Stomach (tissue), 8 donors: ENCODE measurements at regions not wholly inside any gene's neighbourhood (a gene's known extent, or its start where the extent isn't known, plus 50 kb on each side); places are given as distances from the start of the nearest gene placed in this dataset.

ENCODE experiments used
- DNase-seq, 2 donors: peaks; one replicate each; pipeline versions ENCODE4 v3.0.0 to v3.0.0-alpha.2; 2013 to 2019
- H3K27ac ChIP-seq, 5 donors: fragments of 200-600 bp in 4 of 5; sonication (generic) in 4 of 5; one replicate each; pipeline ENCODE4 v1.5.1; 2013 to 2019; ENCODE audit warnings: mild to moderate bottlenecking in 1 of 5, moderate library complexity in 1 of 5
- H3K27me3 ChIP-seq, 3 donors: fragments of 200-600 bp; sonication (generic); one replicate each; pipeline ENCODE4 v1.5.1; 2017 to 2019; ENCODE audit warnings: mixed run types in 1 of 3
- H3K36me3 ChIP-seq, 4 donors: fragments of 200-600 bp; sonication (generic); 1 replicate in 3 of 4; 2 replicates in 1 of 4; pipeline ENCODE4 v1.5.1; 2016 to 2019
- H3K4me1 ChIP-seq, 4 donors: fragments of 200-600 bp; sonication (generic); one replicate each; pipeline ENCODE4 v1.5.1; 2016 to 2019
- H3K4me3 ChIP-seq, 4 donors: fragments of 200-600 bp; sonication (generic) in 3 of 4; one replicate each; pipeline ENCODE4 v1.5.1; 2016 to 2019; ENCODE audit warnings: mild to moderate bottlenecking in 1 of 4
- H3K9me3 ChIP-seq, 4 donors: fragments of 200-600 bp; sonication (generic); one replicate each; pipeline ENCODE4 v1.5.1; 2016 to 2019
- EP300 ChIP-seq: sonication (generic); formaldehyde crosslinking; IDR thresholded peaks from one replicate; pipeline ENCODE4 v1.6.1; 2017; ENCODE audit warnings: antibody characterized with exemption
- POLR2A ChIP-seq, 4 donors: fragments of 450-650 bp; IDR thresholded peaks; one replicate each; pipeline ENCODE4 v1.6.1; 2016; ENCODE audit warnings: antibody characterized with exemption in 4 of 4, control low read depth in 2 of 4, mild to moderate bottlenecking in 1 of 4, moderate library complexity in 1 of 4
- POLR2AphosphoS5 ChIP-seq, 3 donors: sonication (generic); formaldehyde crosslinking; IDR thresholded peaks; one replicate each; pipeline ENCODE4 v1.6.1; 2016; ENCODE audit warnings: antibody characterized with exemption in 3 of 3
- WGBS, 5 donors: extraction: QIAGEN DNeasy Blood & Tissue Kit in 3 of 5; methylation state at CpG; one replicate each; pipeline versions ENCODE4 v1.1.5 to v1.1.7; 2013 to 2018; 5-methylcytosine and 5-hydroxymethylcytosine counted together
- intact Hi-C: fragments of 100-400 bp; cut with DNase I; formaldehyde crosslinking; loops from one replicate; pipeline ENCODE4 v1.15.1; 2023; ENCODE audit warnings: low total_unique reads
- TF ChIP-seq, protein P1 (sequence below), 7 experiments: fragments of 450-650 bp in 4 of 7; fragments of 200-600 bp in 3 of 7; sonication (generic) in 3 of 7; IDR thresholded peaks; one replicate each; pipeline ENCODE4 v1.5.1; 2016 to 2019; ENCODE audit warnings: antibody characterized with exemption in 7 of 7, control low read depth in 2 of 7, mild to moderate bottlenecking in 1 of 7
- donor health status: healthy with polysubstance abuse.
- donor health status: Bipolar disorder and iron deficiency.
- donor health status: healthy.

DNA sequence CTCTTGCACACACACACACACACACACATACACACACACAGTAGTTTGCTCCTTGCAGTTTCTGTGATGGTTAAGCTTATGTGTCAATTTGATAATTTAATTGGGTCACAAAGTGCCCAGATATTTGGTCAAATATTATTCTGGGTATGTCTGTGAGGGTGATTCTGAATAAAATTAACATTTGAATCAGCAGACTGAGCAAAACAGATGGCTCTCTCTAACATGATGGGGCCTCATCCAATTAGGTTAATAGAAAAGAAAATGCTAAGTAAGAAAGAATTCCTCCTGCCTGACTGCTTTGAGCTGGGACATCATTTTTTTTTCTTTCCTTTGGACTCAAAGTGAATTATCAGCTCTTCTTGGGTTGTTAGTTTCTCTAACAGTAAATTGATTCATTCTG is 191.2 kb upstream of the INTU start:
- DNase-seq = no peak
- no peaks in the 10 kb centered on the region for H3K9me3 ChIP-seq
- TF ChIP-seq, protein P1, sequence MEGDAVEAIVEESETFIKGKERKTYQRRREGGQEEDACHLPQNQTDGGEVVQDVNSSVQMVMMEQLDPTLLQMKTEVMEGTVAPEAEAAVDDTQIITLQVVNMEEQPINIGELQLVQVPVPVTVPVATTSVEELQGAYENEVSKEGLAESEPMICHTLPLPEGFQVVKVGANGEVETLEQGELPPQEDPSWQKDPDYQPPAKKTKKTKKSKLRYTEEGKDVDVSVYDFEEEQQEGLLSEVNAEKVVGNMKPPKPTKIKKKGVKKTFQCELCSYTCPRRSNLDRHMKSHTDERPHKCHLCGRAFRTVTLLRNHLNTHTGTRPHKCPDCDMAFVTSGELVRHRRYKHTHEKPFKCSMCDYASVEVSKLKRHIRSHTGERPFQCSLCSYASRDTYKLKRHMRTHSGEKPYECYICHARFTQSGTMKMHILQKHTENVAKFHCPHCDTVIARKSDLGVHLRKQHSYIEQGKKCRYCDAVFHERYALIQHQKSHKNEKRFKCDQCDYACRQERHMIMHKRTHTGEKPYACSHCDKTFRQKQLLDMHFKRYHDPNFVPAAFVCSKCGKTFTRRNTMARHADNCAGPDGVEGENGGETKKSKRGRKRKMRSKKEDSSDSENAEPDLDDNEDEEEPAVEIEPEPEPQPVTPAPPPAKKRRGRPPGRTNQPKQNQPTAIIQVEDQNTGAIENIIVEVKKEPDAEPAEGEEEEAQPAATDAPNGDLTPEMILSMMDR (IDR thresholded peaks at IDR 0.05) = no peak
- TF ChIP-seq POLR2AphosphoS5 (IDR thresholded peaks at IDR 0.05) (no peak), EP300 (no peak), POLR2A (IDR thresholded peaks at IDR 0.05) (no peak)

GRCh38 chr4:127445471-127445870 is 187.3 kb upstream of the INTU start:
- peak in 1 of 2 donors; percentile 20 for DNase-seq
- H3K27ac ChIP-seq = no peak overlapping the region
- H3K4me1 ChIP-seq = no peaks in the 10 kb centered on the region
- TF ChIP-seq POLR2AphosphoS5 (IDR thresholded peaks at IDR 0.05) (no peak), EP300 (no peak), POLR2A (IDR thresholded peaks at IDR 0.05) (no peak)
- TF ChIP-seq, protein P1 (IDR thresholded peaks at IDR 0.05) = no peak
- intact Hi-C loops = no loop called here
- no peaks in the 10 kb centered on the region for H3K27me3 ChIP-seq
- no peak overlapping the region for H3K4me3 ChIP-seq
- no peaks in the 10 kb centered on the region for H3K36me3 ChIP-seq
- WGBS, 5 donors = 45 to 68% (median 60%) methylated on average over 3 of the region's 3 CpGs
- no peaks in the 10 kb centered on the region for H3K9me3 ChIP-seq

More for the DNA sequence above, 191.2 kb upstream of the INTU start:
- H3K4me1 ChIP-seq = no peaks in the 10 kb centered on the region
- no peak overlapping the region for H3K27ac ChIP-seq
- no peaks in the 10 kb centered on the region for H3K36me3 ChIP-seq
- H3K4me3 ChIP-seq = no peak overlapping the region
- intact Hi-C loops = no loop called here
- no peaks in the 10 kb centered on the region for H3K27me3 ChIP-seq

- Histone ChIP-seq H3K27me3 (no peaks in the 10 kb centered on the region), H3K4me1 (no peaks in the 10 kb centered on the region), H3K36me3 (no peaks in the 10 kb centered on the region), H3K4me3 (no peak overlapping the region), H3K27ac (no peak overlapping the region), H3K9me3 (no peaks in the 10 kb centered on the region)
- TF ChIP-seq, protein P1 (IDR thresholded peaks at IDR 0.05) = no peak
- TF ChIP-seq EP300 (no peak), POLR2A (IDR thresholded peaks at IDR 0.05) (no peak), POLR2AphosphoS5 (IDR thresholded peaks at IDR 0.05) (no peak)
- peak in 1 of 2 donors; percentile 70 for DNase-seq
- 57 to 73% (median 73%) methylated on average over 4 of the region's 4 CpGs for WGBS, 5 donors
- intact Hi-C loops = no loop called here
These were observed 186.3 kb upstream of the INTU start for GRCh38 chr4:127446427-127446885.

DNA sequence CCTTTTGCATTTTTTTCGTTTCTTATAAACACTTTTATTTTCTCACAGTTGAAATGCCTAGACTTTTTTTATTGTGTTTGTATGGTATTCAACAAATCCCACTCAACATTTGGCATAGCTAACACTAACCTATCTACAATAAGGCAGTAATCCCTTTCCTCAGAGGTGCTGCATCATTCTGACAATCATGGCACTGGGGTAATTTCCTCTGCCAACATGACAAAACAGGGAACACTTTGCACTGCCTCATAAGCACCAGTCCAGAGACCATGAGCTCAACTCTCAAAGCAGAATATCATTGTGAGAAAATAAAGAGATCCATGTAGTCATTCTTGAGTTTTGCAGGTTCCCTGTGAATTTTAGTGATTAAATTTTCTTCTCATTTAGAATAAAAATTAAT is 183.8 kb upstream of the INTU start:
- H3K4me3 ChIP-seq = no peak overlapping the region
- H3K27me3 ChIP-seq = no peaks in the 10 kb centered on the region
- TF ChIP-seq POLR2AphosphoS5 (IDR thresholded peaks at IDR 0.05) (no peak), POLR2A (IDR thresholded peaks at IDR 0.05) (no peak), EP300 (no peak)
- TF ChIP-seq, protein P1 (IDR thresholded peaks at IDR 0.05) = no peak
- intact Hi-C loops = no loop called here
- H3K36me3 ChIP-seq = no peaks in the 10 kb centered on the region
- H3K4me1 ChIP-seq = no peaks in the 10 kb centered on the region
- DNase-seq = peak in 1 of 2 donors; percentile 10
- 71 to 88% (median 78%) methylated on average over 1 of the region's 1 CpG for WGBS, 5 donors
- no peak overlapping the region for H3K27ac ChIP-seq
- H3K9me3 ChIP-seq = no peaks in the 10 kb centered on the region
